NB4 (cell line): ENCODE measurements at regions not wholly inside any gene's neighbourhood (a gene's known extent, or its start where the extent isn't known, plus 50 kb on each side); places are given as distances from the start of the nearest gene placed in this dataset.

ENCODE experiments used
- DNase-seq: peaks from one replicate; pipeline ENCODE4 v3.0.0; 2010; ENCODE audit warnings: low read depth
- H3K4me3 ChIP-seq: one replicate; pipeline ENCODE4 v1.5.1; 2011; ENCODE audit warnings: mild to moderate bottlenecking, low read depth, low read length, moderate library complexity
- CTCF ChIP-seq: IDR thresholded peaks from one replicate; pipeline ENCODE4 v1.5.1; 2012; ENCODE audit warnings: low read depth, low read length
- MAX ChIP-seq: IDR thresholded peaks from 2 replicates; pipeline ENCODE4 v1.6.1; 2011; ENCODE audit warnings: low read depth, low read length
- MYC ChIP-seq: IDR thresholded peaks from 2 replicates; pipeline ENCODE4 v1.6.1; 2011; ENCODE audit warnings: low read depth, low read length
- POLR2A ChIP-seq: IDR thresholded peaks from 2 replicates; pipeline ENCODE4 v1.6.1; 2011; ENCODE audit warnings: mild to moderate bottlenecking; ENCODE audit not compliant: insufficient read length; ENCODE audit errors: extremely low read depth

GRCh38 chr1:234683127-234683860, 73.3 kb upstream of the IRF2BP2 start:
- TF ChIP-seq CTCF = no peak
- no peak for TF ChIP-seq MAX
- DNase-seq = no peak
- no peak overlapping the region for H3K4me3 ChIP-seq

GRCh38 chr1:234681990-234682389, 72.0 kb upstream of the IRF2BP2 start:
- DNase-seq = no peak
- TF ChIP-seq MYC (no peak), MAX (no peak), CTCF (no peak), POLR2A (no peak)
- H3K4me3 ChIP-seq = no peak overlapping the region

- H3K4me3 ChIP-seq = no peak overlapping the region
- DNase-seq = no peak
- TF ChIP-seq POLR2A (no peak), CTCF (no peak), MAX (no peak), MYC (no peak)
These were observed 71.1 kb upstream of the IRF2BP2 start for GRCh38 chr1:234681065-234681464.

GRCh38 chr1:234680331-234680904, 70.4 kb upstream of the IRF2BP2 start:
- no peak overlapping the region for H3K4me3 ChIP-seq
- TF ChIP-seq CTCF (no peak), MYC (no peak), MAX (no peak), POLR2A (no peak)
- no peak for DNase-seq

GRCh38 chr1:234676103-234676594, 66.2 kb upstream of the IRF2BP2 start:
- DNase-seq = peak; percentile 65
- H3K4me3 ChIP-seq = peak overlapping the region; percentile 42
- TF ChIP-seq CTCF (no peak), POLR2A (no peak), MYC (peak; percentile 23; the same call in 1 of the 2 replicates), MAX (peak; percentile 39; the same call in 1 of the 2 replicates)
